T-helper 1 cell treated with Interleukin-12 subunit alpha and Interleukin-12 subunit beta and Interleukin-4 antibody, amounts not matched to agents 30 ng/mL and 1 ng/mL, for 36 hours (primary cell): ENCODE measurements at regions not wholly inside any gene's neighbourhood (a gene's known extent, or its start where the extent isn't known, plus 50 kb on each side); places are given as distances from the start of the nearest gene placed in this dataset.

Experiments
- intact Hi-C: fragments of 100-400 bp; cut with micrococcal nuclease; formaldehyde crosslinking; loops from one replicate; pipeline ENCODE4 v1.15.1; 2024

GRCh38 chr1:62917314-62917713 is 133.4 kb downstream of the ATG4C start:
- intact Hi-C loops, result no loop called here

- intact Hi-C loops, result no loop called here
These were observed 133.9 kb downstream of the ATG4C start for GRCh38 chr1:62917805-62918204.

- intact Hi-C loops, result no loop called here
These were observed 134.8 kb downstream of the ATG4C start for GRCh38 chr1:62918700-62919099.

GRCh38 chr1:62922006-62922405 is 138.1 kb downstream of the ATG4C start:
- intact Hi-C loops, result no loop called here

GRCh38 chr1:62924983-62925790 is 141.3 kb downstream of the ATG4C start:
- intact Hi-C loops, result no loop called here

- intact Hi-C loops, result no loop called here
These were observed 142.8 kb downstream of the ATG4C start for GRCh38 chr1:62926681-62927252.

GRCh38 chr1:62928885-62929284 is 145.0 kb downstream of the ATG4C start:
- intact Hi-C loops, result no loop called here

GRCh38 chr1:62937634-62938296 is 153.8 kb downstream of the ATG4C start:
- intact Hi-C loops, result no loop called here

- intact Hi-C loops, result no loop called here
These were observed 157.8 kb downstream of the ATG4C start for GRCh38 chr1:62941780-62942179.

GRCh38 chr1:62946511-62946910 is 162.6 kb downstream of the ATG4C start:
- intact Hi-C loops, result no loop called here

- intact Hi-C loops, result no loop called here
These were observed 167.5 kb downstream of the ATG4C start for GRCh38 chr1:62951428-62951827.

- intact Hi-C loops, result no loop called here
These were observed 168.7 kb downstream of the ATG4C start for GRCh38 chr1:62952596-62952995.

- intact Hi-C loops, result no loop called here
These were observed 169.7 kb downstream of the ATG4C start for GRCh38 chr1:62953633-62954032.

GRCh38 chr1:62954758-62955157 is 170.8 kb downstream of the ATG4C start:
- intact Hi-C loops, result no loop called here

GRCh38 chr1:62955666-62956065 is 171.7 kb downstream of the ATG4C start:
- intact Hi-C loops, result no loop called here

GRCh38 chr1:62962014-62962812 is 178.3 kb downstream of the ATG4C start:
- intact Hi-C loops, result no loop called here

GRCh38 chr1:62962901-62963776 is 179.2 kb downstream of the ATG4C start:
- intact Hi-C loops, result no loop called here

- intact Hi-C loops, result no loop called here
These were observed 180.2 kb downstream of the ATG4C start for GRCh38 chr1:62964141-62964540.

- intact Hi-C loops, result no loop called here
These were observed 183.1 kb downstream of the ATG4C start for GRCh38 chr1:62967031-62967430.

- intact Hi-C loops, result no loop called here
These were observed 193.4 kb downstream of the ATG4C start for GRCh38 chr1:62977366-62977765.

- intact Hi-C loops, result no loop called here
These were observed 194.8 kb downstream of the ATG4C start for GRCh38 chr1:62978741-62979140.
